ENCODE measurements at regions not wholly inside any gene's neighbourhood (a gene's known extent, or its start where the extent isn't known, plus 50 kb on each side); places are given as distances from the start of the nearest gene placed in this dataset.

- FAIRE-seq = no peak
- H2AFZ ChIP-seq (ENCODE audit: control insufficient read depth, low read depth, low read length) = no peak overlapping the region
- ChIA-PET POLR2A (interaction anchor here (0.6 kb wide), 1 partner anchor 18 kb away, joined by 4 read pairs; no protein-coding TSS in a partner anchor), RAD21 (ENCODE audit: unreplicated experiment) (no interaction called here), CTCF (no interaction called here), SMC1A (ENCODE audit: uncharacterized antibody, unreplicated experiment) (interaction anchor here (1.2 kb wide), 1 partner anchor 11 kb away, joined by 3 read pairs; no protein-coding TSS in a partner anchor)
- 22% methylated on average over 11 of the region's 11 CpGs for WGBS (ENCODE audit: insufficient coverage, insufficient replicate concordance, low lambda C conversion rate, missing lambda C conversion rate)
- H3K27ac ChIP-seq (ENCODE audit: control insufficient read depth, insufficient read depth) = no peak overlapping the region
- no peaks in the 10 kb centered on the region for H3K9me3 ChIP-seq (replicated peaks; ENCODE audit: control insufficient read depth, insufficient read depth, low read length)
- intact Hi-C loops (cut with micrococcal nuclease; ENCODE audit: unreplicated experiment) (no loop called here), in situ Hi-C loops (cut with MboI) (no loop called here)
- no peaks in the 10 kb centered on the region; a peak in 1 of 4 replicates for H3K27me3 ChIP-seq (replicated peaks in 1 of 2; ENCODE audit: control insufficient read depth in 2 of 2, insufficient read depth in 2 of 2, low read length in 1 of 2)
- no peaks in the 10 kb centered on the region for H3K79me2 ChIP-seq (ENCODE audit: control insufficient read depth, insufficient read depth, low read length)
- no TSS peak for BruUV-seq (replicated peaks)
- no peak overlapping the region for H3K4me3 ChIP-seq
- H3K4me1 ChIP-seq (ENCODE audit: control insufficient read depth, insufficient read depth, low read length) = no peaks in the 10 kb centered on the region
- no peak overlapping the region for H3K9ac ChIP-seq (ENCODE audit: control insufficient read depth, insufficient read depth, low read length)
- no peaks in the 10 kb centered on the region for H4K20me1 ChIP-seq (ENCODE audit: control insufficient read depth, insufficient read depth)
- H3K4me2 ChIP-seq (ENCODE audit: control insufficient read depth, insufficient read depth) = no peak overlapping the region
- ATAC-seq = no peak
- no peak for DNase-seq (ENCODE audit: low read depth, low spot score)
- H3K36me3 ChIP-seq (ENCODE audit: control insufficient read depth in 2 of 2, insufficient read depth in 2 of 2, low read length in 1 of 2) = no peaks in the 10 kb centered on the region
- TF ChIP-seq DPF2 (IDR thresholded peaks at IDR 0.05) = no peak
- TF ChIP-seq ZNF274 (IDR thresholded peaks at IDR 0.05; ENCODE audit: insufficient read depth, insufficient read length) = no peak
- no peak for TF ChIP-seq ATF7 (IDR thresholded peaks at IDR 0.05; ENCODE audit: low read depth)
- TF ChIP-seq RELA (IDR thresholded peaks at IDR 0.05; ENCODE audit: borderline replicate concordance, partially characterized antibody) = no peak
- TF ChIP-seq REST (IDR thresholded peaks at IDR 0.05; ENCODE audit: low read depth, low read length) = no peak
- no peak for TF ChIP-seq SRF (IDR thresholded peaks at IDR 0.05; ENCODE audit: low read depth in 2 of 2, low read length in 2 of 2)
- no peak for TF ChIP-seq WRNIP1 (IDR thresholded peaks at IDR 0.05; ENCODE audit: borderline replicate concordance, low read depth, low read length)
- TF ChIP-seq RUNX3 (IDR thresholded peaks at IDR 0.05; ENCODE audit: low read length) = no peak
- no peak for TF ChIP-seq ATF3 (IDR thresholded peaks at IDR 0.05; ENCODE audit: borderline replicate concordance, extremely low read depth, low read depth, low read length)
- no peak for TF ChIP-seq BCLAF1 (IDR thresholded peaks at IDR 0.05)
- TF ChIP-seq NFXL1 (IDR thresholded peaks at IDR 0.05; ENCODE audit: borderline replicate concordance) = no peak
- TF ChIP-seq SMAD1 (IDR thresholded peaks at IDR 0.05; ENCODE audit: low read depth, partially characterized antibody) = no peak
- TF ChIP-seq JUND (IDR thresholded peaks at IDR 0.05; ENCODE audit: low read depth, low read length) = no peak
- no peak for TF ChIP-seq BHLHE40 (IDR thresholded peaks at IDR 0.05; ENCODE audit: borderline replicate concordance in 1 of 2, low read depth in 2 of 2, low read length in 1 of 2)
- no peak for TF ChIP-seq YBX1 (IDR thresholded peaks at IDR 0.05)
These were observed 109.1 kb upstream of the CTTNBP2 start for GRCh38 chr7:117982071-117983055.
